Common myeloid progenitor, CD34-positive (primary cell): ENCODE measurements at regions not wholly inside any gene's neighbourhood (a gene's known extent, or its start where the extent isn't known, plus 50 kb on each side); places are given as distances from the start of the nearest gene placed in this dataset.

Source experiments
- CTCF ChIA-PET: fragments of 350-600 bp; sonication (Branson Sonifier 250); formaldehyde crosslinking; loops from one replicate; lab custom pipeline; 2021; ENCODE audit warnings: antibody characterized with exemption; lab: Charles Lee
- POLR2A ChIA-PET: fragments of 350-600 bp; sonication (Branson Sonifier 250); formaldehyde crosslinking; loops from one replicate; lab custom pipeline; 2021; ENCODE audit warnings: antibody characterized with exemption; lab: Charles Lee
- DNase-seq, 3 donors: peaks; one replicate each; pipeline versions ENCODE4 v3.0.0 to v3.0.0-alpha.2; 2013
- H3K27ac ChIP-seq, 2 experiments: 1 replicate in 1 of 2; 2 replicates in 1 of 2; pipeline ENCODE4 v1.7.0; 2013; ENCODE audit warnings: inconsistent platforms in 2 of 2, low read length in 2 of 2, mild to moderate bottlenecking in 2 of 2, low read depth in 1 of 2, moderate library complexity in 1 of 2; ENCODE audit not compliant: severe bottlenecking in 2 of 2, insufficient read depth in 1 of 2, poor library complexity in 1 of 2
- H3K27me3 ChIP-seq, 5 experiments: replicated peaks in 2 of 5; 1 replicate in 3 of 5; 2 replicates in 2 of 5; pipeline versions ENCODE4 v1.6.1 to v1.7.0; 2013; ENCODE audit warnings: low read length in 4 of 5, mild to moderate bottlenecking in 2 of 5, moderate library complexity in 2 of 5, inconsistent platforms in 1 of 5; ENCODE audit not compliant: insufficient read depth in 5 of 5, control insufficient read depth in 4 of 5
- H3K36me3 ChIP-seq, 4 experiments: 1 replicate in 2 of 4; 2 replicates in 2 of 4; pipeline versions ENCODE4 v1.6.1 to v1.7.0; 2013; ENCODE audit warnings: low read length in 3 of 4, control low read depth in 1 of 4, mild to moderate bottlenecking in 1 of 4; ENCODE audit not compliant: control insufficient read depth in 4 of 4, insufficient read depth in 4 of 4
- H3K4me1 ChIP-seq, 4 experiments: 1 replicate in 3 of 4; 2 replicates in 1 of 4; pipeline versions ENCODE4 v1.6.1 to v1.7.1; 2013; ENCODE audit warnings: low read length in 3 of 4, mild to moderate bottlenecking in 3 of 4, control low read depth in 1 of 4, inconsistent platforms in 1 of 4, moderate library complexity in 1 of 4; ENCODE audit not compliant: control insufficient read depth in 4 of 4, insufficient read depth in 4 of 4; ENCODE audit errors: control extremely low read depth in 1 of 4
- H3K4me3 ChIP-seq, 7 experiments: 1 replicate in 4 of 7; 2 replicates in 3 of 7; pipeline versions ENCODE4 v1.5.1 to v1.7.0; 2013; ENCODE audit warnings: mild to moderate bottlenecking in 7 of 7, low read length in 6 of 7, moderate library complexity in 6 of 7, inconsistent platforms in 2 of 7, low read depth in 2 of 7, control low read depth in 1 of 7; ENCODE audit not compliant: insufficient read depth in 4 of 7, control insufficient read depth in 1 of 7; ENCODE audit errors: extremely low read depth in 1 of 7
- H3K9me3 ChIP-seq, 5 experiments: 1 replicate in 4 of 5; 2 replicates in 1 of 5; pipeline versions ENCODE4 v1.6.1 to v1.7.1; 2013; ENCODE audit warnings: low read length in 4 of 5, mild to moderate bottlenecking in 2 of 5, inconsistent platforms in 1 of 5, low read depth in 1 of 5, moderate library complexity in 1 of 5; ENCODE audit not compliant: control insufficient read depth in 4 of 5, insufficient read depth in 2 of 5; ENCODE audit errors: control extremely low read depth in 1 of 5
- WGBS: methylation state at CpG from one replicate; pipeline ENCODE4 v1.1.5; 2013; ENCODE audit not compliant: insufficient coverage; 5-methylcytosine and 5-hydroxymethylcytosine counted together

- Histone ChIP-seq H3K27me3 (no peaks in the 10 kb centered on the region), H3K27ac (no peak overlapping the region), H3K9me3 (no peaks in the 10 kb centered on the region), H3K4me1 (no peaks in the 10 kb centered on the region), H3K36me3 (no peaks in the 10 kb centered on the region), H3K4me3 (no peak overlapping the region)
- no peak for DNase-seq
- CTCF ChIA-PET, result no interaction called here
- POLR2A ChIA-PET, result no interaction called here
- WGBS, result 100% methylated on average over 4 of the region's 6 CpGs
Measured at GRCh38 chr10:88213065-88213605, 349.7 kb downstream of the PTEN start.

GRCh38 chr10:88216976-88217375, 353.6 kb downstream of the PTEN start:
- Histone ChIP-seq H3K9me3 (no peaks in the 10 kb centered on the region), H3K27ac (no peak overlapping the region), H3K27me3 (no peaks in the 10 kb centered on the region), H3K4me1 (no peaks in the 10 kb centered on the region), H3K36me3 (no peaks in the 10 kb centered on the region), H3K4me3 (no peak overlapping the region)
- CTCF ChIA-PET, result no interaction called here
- DNase-seq, result peak in 2 of 3 donors; percentile 11 to 26
- 100% methylated on average over 2 of the region's 3 CpGs for WGBS
- POLR2A ChIA-PET, result interaction anchor here (1.0 kb wide), 1 partner anchor 41 kb away, joined by 3 read pairs; no protein-coding TSS in a partner anchor

GRCh38 chr10:88218362-88218761, 354.9 kb downstream of the PTEN start:
- no peak for DNase-seq
- Histone ChIP-seq H3K4me1 (no peaks in the 10 kb centered on the region), H3K9me3 (no peaks in the 10 kb centered on the region), H3K4me3 (no peak overlapping the region), H3K27ac (no peak overlapping the region), H3K27me3 (no peaks in the 10 kb centered on the region), H3K36me3 (no peaks in the 10 kb centered on the region)
- ChIA-PET POLR2A (interaction anchor here (0.6 kb wide), 1 partner anchor 64 kb away, joined by 5 read pairs; no protein-coding TSS in a partner anchor), CTCF (no interaction called here)
- 100% methylated on average over 3 of the region's 3 CpGs for WGBS

GRCh38 chr10:88219753-88220152, 356.3 kb downstream of the PTEN start:
- ChIA-PET CTCF (no interaction called here), POLR2A (interaction anchor here (0.5 kb wide), 1 partner anchor 425 kb away, joined by 3 read pairs; no protein-coding TSS in a partner anchor)
- Histone ChIP-seq H3K4me3 (no peak overlapping the region), H3K27ac (no peak overlapping the region), H3K36me3 (no peaks in the 10 kb centered on the region), H3K9me3 (no peaks in the 10 kb centered on the region), H3K27me3 (no peaks in the 10 kb centered on the region), H3K4me1 (no peaks in the 10 kb centered on the region)
- WGBS, result 100% methylated on average over 2 of the region's 2 CpGs
- DNase-seq, result no peak

- no peak overlapping the region for H3K27ac ChIP-seq
Measured at GRCh38 chr10:88221010-88221973, 357.9 kb downstream of the PTEN start.

GRCh38 chr10:88222881-88223280, 359.5 kb downstream of the PTEN start:
- DNase-seq, result no peak
- CTCF ChIA-PET, result no interaction called here
- Histone ChIP-seq H3K4me3 (no peak overlapping the region), H3K4me1 (peaks cover 0 to 10% (median 6%) of the 10 kb centered on the region in 4 experiments), H3K9me3 (no peaks in the 10 kb centered on the region), H3K27me3 (no peaks in the 10 kb centered on the region), H3K36me3 (no peaks in the 10 kb centered on the region), H3K27ac (no peak overlapping the region)
- WGBS, result no CpG with 5 or more reads among the region's 1 CpG
- POLR2A ChIA-PET, result no interaction called here

More at GRCh38 chr10:88221010-88221973, 357.9 kb downstream of the PTEN start:
- ChIA-PET CTCF (no interaction called here), POLR2A (no interaction called here)
- no peak for DNase-seq
- no peak overlapping the region for H3K4me3 ChIP-seq
- H3K36me3 ChIP-seq, result no peaks in the 10 kb centered on the region
- H3K9me3 ChIP-seq, result no peaks in the 10 kb centered on the region
- no peaks in the 10 kb centered on the region for H3K27me3 ChIP-seq
- no peaks in the 10 kb centered on the region for H3K4me1 ChIP-seq
- 69% methylated on average over 4 of the region's 6 CpGs for WGBS
